ENCODE measurements at regions not wholly inside any gene's neighbourhood (a gene's known extent, or its start where the extent isn't known, plus 50 kb on each side); places are given as distances from the start of the nearest gene placed in this dataset.

DNA sequence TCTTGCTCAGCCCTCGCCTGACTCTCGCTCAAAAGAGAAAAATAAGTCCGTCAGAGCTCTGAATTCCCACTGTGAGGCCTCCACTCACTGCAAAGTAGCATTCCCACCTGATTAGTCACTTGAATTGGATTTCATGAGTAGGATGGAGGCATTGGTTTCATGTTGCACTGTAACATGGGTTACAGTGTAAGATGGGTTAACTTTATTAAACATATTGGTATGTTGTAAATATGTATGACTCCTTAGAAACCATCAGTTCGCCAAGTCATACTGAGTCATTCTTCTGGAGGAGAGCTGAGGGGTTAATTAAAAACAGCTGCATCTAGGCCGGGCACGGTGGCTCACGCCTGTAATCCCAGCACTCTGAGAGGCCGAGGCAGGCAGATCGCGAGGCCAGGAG is 93.8 kb upstream of the BNC2 start:
- TF ChIP-seq, protein P1, sequence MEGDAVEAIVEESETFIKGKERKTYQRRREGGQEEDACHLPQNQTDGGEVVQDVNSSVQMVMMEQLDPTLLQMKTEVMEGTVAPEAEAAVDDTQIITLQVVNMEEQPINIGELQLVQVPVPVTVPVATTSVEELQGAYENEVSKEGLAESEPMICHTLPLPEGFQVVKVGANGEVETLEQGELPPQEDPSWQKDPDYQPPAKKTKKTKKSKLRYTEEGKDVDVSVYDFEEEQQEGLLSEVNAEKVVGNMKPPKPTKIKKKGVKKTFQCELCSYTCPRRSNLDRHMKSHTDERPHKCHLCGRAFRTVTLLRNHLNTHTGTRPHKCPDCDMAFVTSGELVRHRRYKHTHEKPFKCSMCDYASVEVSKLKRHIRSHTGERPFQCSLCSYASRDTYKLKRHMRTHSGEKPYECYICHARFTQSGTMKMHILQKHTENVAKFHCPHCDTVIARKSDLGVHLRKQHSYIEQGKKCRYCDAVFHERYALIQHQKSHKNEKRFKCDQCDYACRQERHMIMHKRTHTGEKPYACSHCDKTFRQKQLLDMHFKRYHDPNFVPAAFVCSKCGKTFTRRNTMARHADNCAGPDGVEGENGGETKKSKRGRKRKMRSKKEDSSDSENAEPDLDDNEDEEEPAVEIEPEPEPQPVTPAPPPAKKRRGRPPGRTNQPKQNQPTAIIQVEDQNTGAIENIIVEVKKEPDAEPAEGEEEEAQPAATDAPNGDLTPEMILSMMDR (optimal IDR thresholded peaks at IDR 0.05 in 1 of 3, IDR thresholded peaks at IDR 0.05 in 1 of 3, conservative IDR thresholded peaks at IDR 0.05 in 1 of 3; ENCODE audit: extremely low read depth in 1 of 3, insufficient read depth in 2 of 3, low read length in 3 of 3) = no peak
- TF ChIP-seq EZH2 (IDR thresholded peaks at IDR 0.05; ENCODE audit: low read length) = no peak

Data from keratinocyte (primary cell).